ENCODE measurements at regions not wholly inside any gene's neighbourhood (a gene's known extent, or its start where the extent isn't known, plus 50 kb on each side); places are given as distances from the start of the nearest gene placed in this dataset.

DNA sequence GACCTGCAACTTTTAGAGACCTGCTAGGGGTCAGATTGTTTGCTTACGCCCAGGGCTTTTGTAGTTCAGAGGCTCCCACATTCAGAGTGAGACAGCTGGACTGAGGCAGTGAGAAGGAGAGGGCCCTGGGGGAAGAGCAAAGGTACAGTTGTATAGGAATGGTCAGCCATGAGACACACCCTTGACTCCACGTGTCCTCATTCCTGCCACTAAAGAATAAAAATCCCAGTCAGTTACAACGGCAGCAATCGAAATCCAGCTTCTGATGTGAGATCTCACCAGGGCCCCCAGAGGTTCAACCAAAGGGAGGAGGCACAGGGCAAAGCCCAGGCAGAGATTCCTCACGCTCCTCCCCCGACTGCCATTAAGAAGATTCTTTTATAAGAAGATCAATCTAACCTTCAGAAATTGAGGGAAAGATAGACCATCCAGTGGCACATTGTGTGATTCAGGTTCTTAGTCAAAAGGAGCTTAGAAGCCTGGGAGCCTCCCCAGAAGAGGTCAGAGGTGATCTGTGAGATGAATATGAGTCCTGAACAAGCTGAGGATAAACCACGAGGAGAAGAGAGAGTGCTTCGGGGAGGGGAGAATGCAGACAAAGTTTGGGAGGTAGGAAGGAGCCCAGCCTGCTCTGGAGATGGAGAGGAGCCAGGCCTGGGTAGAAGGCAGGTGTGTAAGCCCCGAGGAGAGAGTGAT lies 317.0 kb downstream of the CYP26B1 start:
- TF ChIP-seq GATA2 (IDR thresholded peaks at IDR 0.05; ENCODE audit: low read depth, low read length), result no peak
- TF ChIP-seq GATA3 (IDR thresholded peaks at IDR 0.05; ENCODE audit: low read depth, low read length), result no peak

DNA sequence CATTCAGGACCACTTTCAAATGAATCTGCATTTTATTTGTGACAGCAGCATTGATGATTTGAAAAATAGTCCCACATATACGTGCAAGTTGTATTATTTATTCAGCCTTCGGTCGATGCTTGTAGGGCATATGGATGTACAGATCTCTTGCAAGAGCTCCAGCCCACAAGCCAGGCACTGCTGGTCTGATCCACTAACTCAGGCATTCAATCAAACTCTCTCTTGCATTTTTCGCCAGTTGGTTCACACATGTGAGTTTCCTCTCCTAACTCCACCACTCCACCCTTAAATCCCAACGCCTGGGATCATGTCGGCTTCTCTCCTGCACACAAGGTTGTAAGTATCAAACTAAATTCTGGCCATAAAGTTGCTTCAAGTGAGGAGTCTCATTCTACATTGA lies 318.7 kb downstream of the CYP26B1 start:
- TF ChIP-seq GATA2 (IDR thresholded peaks at IDR 0.05; ENCODE audit: low read depth, low read length) (no peak), GATA3 (IDR thresholded peaks at IDR 0.05; ENCODE audit: low read depth, low read length) (no peak)

- TF ChIP-seq GATA3 (IDR thresholded peaks at IDR 0.05; ENCODE audit: low read depth, low read length) (no peak), GATA2 (IDR thresholded peaks at IDR 0.05; ENCODE audit: low read depth, low read length) (no peak)
These were observed 319.7 kb downstream of the CYP26B1 start for GRCh38 chr2:71827973-71828372.

- TF ChIP-seq GATA2 (IDR thresholded peaks at IDR 0.05; ENCODE audit: low read depth, low read length) (no peak), GATA3 (IDR thresholded peaks at IDR 0.05; ENCODE audit: low read depth, low read length) (no peak)
These were observed 320.1 kb downstream of the CYP26B1 start for GRCh38 chr2:71827524-71827901.

DNA sequence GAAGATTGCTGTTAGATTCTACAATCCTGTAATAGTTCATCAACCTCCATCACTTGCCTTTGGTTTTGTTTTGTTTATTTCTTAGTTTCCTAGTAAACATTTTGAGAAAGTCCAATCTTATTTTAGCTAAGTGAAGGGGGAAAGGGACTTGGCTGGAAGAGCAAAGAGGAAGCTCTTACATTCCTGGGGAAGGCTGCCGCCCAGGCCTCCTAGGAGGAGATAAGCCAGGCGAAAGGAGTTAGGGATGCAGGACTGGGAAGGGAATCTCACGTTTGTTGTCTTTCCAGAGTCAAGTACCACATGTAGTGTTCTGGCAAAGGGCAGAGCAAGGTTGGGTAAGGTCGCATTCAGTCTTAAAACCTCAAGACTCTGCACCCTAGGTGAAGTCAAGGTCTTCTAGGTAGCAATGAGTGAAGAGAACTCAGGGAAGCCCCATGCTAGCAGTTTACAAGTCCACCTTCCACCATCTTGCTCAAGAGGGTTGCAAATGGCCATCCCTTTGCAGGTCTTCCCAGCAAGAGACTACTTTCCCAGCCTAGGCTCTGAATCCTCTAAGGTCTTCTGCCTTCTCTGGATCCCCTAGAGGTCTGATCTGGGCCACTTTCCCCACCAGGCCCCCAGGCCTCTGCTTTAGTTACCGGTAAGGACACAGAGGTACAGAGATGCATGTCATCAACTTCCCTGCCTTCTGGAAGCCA lies 320.7 kb downstream of the CYP26B1 start:
- TF ChIP-seq GATA3 (IDR thresholded peaks at IDR 0.05; ENCODE audit: low read depth, low read length) (no peak), GATA2 (IDR thresholded peaks at IDR 0.05; ENCODE audit: low read depth, low read length) (no peak)

- TF ChIP-seq GATA3 (IDR thresholded peaks at IDR 0.05; ENCODE audit: low read depth, low read length) (no peak), GATA2 (IDR thresholded peaks at IDR 0.05; ENCODE audit: low read depth, low read length) (no peak)
These were observed 321.4 kb downstream of the CYP26B1 start for GRCh38 chr2:71826299-71826698.

GRCh38 chr2:71824436-71824835 lies 323.2 kb downstream of the CYP26B1 start:
- TF ChIP-seq GATA2 (IDR thresholded peaks at IDR 0.05; ENCODE audit: low read depth, low read length) (no peak), GATA3 (IDR thresholded peaks at IDR 0.05; ENCODE audit: low read depth, low read length) (no peak)

- TF ChIP-seq GATA2 (IDR thresholded peaks at IDR 0.05; ENCODE audit: low read depth, low read length) (no peak), GATA3 (IDR thresholded peaks at IDR 0.05; ENCODE audit: low read depth, low read length) (no peak)
These were observed 324.1 kb downstream of the CYP26B1 start for GRCh38 chr2:71823526-71823925.

GRCh38 chr2:71822463-71822862 lies 325.2 kb downstream of the CYP26B1 start:
- TF ChIP-seq GATA2 (IDR thresholded peaks at IDR 0.05; ENCODE audit: low read depth, low read length) (no peak), GATA3 (IDR thresholded peaks at IDR 0.05; ENCODE audit: low read depth, low read length) (no peak)

- TF ChIP-seq GATA3 (IDR thresholded peaks at IDR 0.05; ENCODE audit: low read depth, low read length) (no peak), GATA2 (IDR thresholded peaks at IDR 0.05; ENCODE audit: low read depth, low read length) (no peak)
These were observed 325.8 kb downstream of the CYP26B1 start for GRCh38 chr2:71821856-71822255.

GRCh38 chr2:71816815-71817214 lies 330.8 kb downstream of the CYP26B1 start:
- no peak for TF ChIP-seq GATA2 (IDR thresholded peaks at IDR 0.05; ENCODE audit: low read depth, low read length)
- no peak for TF ChIP-seq GATA3 (IDR thresholded peaks at IDR 0.05; ENCODE audit: low read depth, low read length)

GRCh38 chr2:71815701-71816474 lies 331.8 kb downstream of the CYP26B1 start:
- TF ChIP-seq GATA3 (IDR thresholded peaks at IDR 0.05; ENCODE audit: low read depth, low read length) (no peak), GATA2 (IDR thresholded peaks at IDR 0.05; ENCODE audit: low read depth, low read length) (no peak)

- TF ChIP-seq GATA3 (IDR thresholded peaks at IDR 0.05; ENCODE audit: low read depth, low read length) (no peak), GATA2 (IDR thresholded peaks at IDR 0.05; ENCODE audit: low read depth, low read length) (no peak)
These were observed 332.8 kb downstream of the CYP26B1 start for GRCh38 chr2:71814885-71815284.

- no peak for TF ChIP-seq GATA3 (IDR thresholded peaks at IDR 0.05; ENCODE audit: low read depth, low read length)
- TF ChIP-seq GATA2 (IDR thresholded peaks at IDR 0.05; ENCODE audit: low read depth, low read length), result no peak
These were observed 333.7 kb downstream of the CYP26B1 start for GRCh38 chr2:71813807-71814470.
